Astrocyte of the cerebellum (primary cell): ENCODE measurements at regions not wholly inside any gene's neighbourhood (a gene's known extent, or its start where the extent isn't known, plus 50 kb on each side); places are given as distances from the start of the nearest gene placed in this dataset.

Experiments
- DNase-seq: peaks from one replicate; pipeline ENCODE4 v3.0.0-alpha.2; 2011; ENCODE audit warnings: low read depth
- H3K4me3 ChIP-seq: 2 replicates; pipeline ENCODE4 v1.5.1; 2011; ENCODE audit warnings: mild to moderate bottlenecking, low read depth, low read length, moderate library complexity
- in situ Hi-C: cut with HindIII; loops from 2 replicates; pipeline ENCODE4 v1.10.0; 2017; ENCODE audit warnings: low sequenced_read_pairs
- TF ChIP-seq, protein P1 (sequence below): IDR thresholded peaks from 2 replicates; pipeline ENCODE4 v1.5.1; 2012; ENCODE audit warnings: low read length, low read depth, moderate library complexity, mild to moderate bottlenecking; ENCODE audit errors: missing control alignments

DNA sequence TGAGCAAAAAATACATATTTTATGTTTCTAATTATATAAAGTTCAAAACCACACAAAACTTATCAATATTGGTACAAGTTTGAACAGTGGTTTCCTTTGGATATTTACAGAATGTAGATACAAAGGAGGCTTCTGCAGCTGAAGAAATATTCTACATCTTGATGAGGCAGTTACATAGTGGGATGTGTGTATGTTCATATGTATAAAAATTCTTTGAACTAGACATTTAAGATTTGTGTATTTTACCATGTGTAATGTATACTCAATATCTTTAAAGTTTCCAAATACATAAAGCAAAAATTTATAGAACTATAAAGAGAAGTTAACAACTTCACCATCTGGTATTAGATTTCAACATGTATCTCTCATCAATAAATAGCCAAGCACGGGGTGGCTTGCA lies 80.7 kb upstream of the TNFSF4 start:
- in situ Hi-C loops = no loop called here
- H3K4me3 ChIP-seq = no peak overlapping the region
- DNase-seq = no peak
- TF ChIP-seq, protein P1, sequence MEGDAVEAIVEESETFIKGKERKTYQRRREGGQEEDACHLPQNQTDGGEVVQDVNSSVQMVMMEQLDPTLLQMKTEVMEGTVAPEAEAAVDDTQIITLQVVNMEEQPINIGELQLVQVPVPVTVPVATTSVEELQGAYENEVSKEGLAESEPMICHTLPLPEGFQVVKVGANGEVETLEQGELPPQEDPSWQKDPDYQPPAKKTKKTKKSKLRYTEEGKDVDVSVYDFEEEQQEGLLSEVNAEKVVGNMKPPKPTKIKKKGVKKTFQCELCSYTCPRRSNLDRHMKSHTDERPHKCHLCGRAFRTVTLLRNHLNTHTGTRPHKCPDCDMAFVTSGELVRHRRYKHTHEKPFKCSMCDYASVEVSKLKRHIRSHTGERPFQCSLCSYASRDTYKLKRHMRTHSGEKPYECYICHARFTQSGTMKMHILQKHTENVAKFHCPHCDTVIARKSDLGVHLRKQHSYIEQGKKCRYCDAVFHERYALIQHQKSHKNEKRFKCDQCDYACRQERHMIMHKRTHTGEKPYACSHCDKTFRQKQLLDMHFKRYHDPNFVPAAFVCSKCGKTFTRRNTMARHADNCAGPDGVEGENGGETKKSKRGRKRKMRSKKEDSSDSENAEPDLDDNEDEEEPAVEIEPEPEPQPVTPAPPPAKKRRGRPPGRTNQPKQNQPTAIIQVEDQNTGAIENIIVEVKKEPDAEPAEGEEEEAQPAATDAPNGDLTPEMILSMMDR = no peak

DNA sequence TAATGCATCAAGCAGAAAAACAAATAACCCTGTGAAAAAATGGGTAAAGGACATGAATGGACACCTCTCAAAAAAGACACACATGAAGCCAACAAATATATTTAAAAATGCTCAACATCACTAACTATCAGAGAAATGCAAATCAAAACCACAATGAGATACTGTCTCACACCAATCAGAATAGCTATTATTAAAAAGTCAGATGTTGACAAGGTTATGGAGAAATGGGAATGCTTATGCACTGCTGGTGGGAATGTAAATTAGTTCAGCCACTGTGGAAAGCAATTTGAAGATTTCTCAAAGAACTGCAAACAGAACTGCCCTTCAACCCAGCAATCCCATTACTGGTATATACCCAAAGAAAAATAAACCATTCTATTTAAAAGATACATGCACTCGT lies 86.6 kb upstream of the TNFSF4 start:
- TF ChIP-seq, protein P1 = no peak
- no peak overlapping the region for H3K4me3 ChIP-seq
- in situ Hi-C loops = no loop called here
- DNase-seq = no peak

DNA sequence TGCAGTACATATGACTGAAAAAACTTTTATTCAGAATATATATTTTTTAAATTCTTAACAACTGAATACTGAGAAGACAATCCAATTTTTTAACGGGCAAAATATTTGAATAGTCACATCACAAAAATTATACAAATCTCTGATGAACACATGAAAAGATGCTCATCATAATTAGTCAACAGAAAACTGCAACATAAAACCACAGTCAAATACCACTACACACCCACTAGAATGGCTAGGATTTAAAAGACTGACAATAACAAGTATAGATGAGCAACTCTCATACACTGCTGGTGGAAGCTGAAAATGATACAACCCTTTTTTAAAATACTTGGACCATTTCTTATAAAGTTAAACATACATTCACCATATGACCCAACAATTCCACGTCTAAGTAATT lies 87.7 kb upstream of the TNFSF4 start:
- in situ Hi-C loops = no loop called here
- DNase-seq = no peak
- TF ChIP-seq, protein P1 = no peak
- H3K4me3 ChIP-seq = no peak overlapping the region

DNA sequence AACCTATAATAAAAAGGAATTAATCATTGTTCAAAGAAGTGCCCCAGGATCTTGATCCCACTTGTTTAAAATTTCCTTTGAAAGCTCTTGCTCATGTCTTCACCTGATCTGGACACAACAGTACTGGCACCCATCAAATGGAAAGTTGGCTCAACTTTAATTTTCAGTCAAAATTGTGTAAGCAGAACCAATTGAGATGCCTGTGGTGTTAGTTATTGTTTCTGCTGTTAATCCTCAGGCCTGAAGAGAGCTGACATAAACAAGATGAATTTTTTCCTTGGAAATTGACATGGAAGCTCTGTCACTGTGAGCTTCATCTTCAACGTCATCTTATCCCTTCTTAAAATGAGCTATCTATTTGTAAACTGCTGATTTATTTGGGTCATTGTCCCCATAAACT lies 88.3 kb upstream of the TNFSF4 start:
- TF ChIP-seq, protein P1 = no peak
- no peak overlapping the region for H3K4me3 ChIP-seq
- no peak for DNase-seq
- in situ Hi-C loops = no loop called here

DNA sequence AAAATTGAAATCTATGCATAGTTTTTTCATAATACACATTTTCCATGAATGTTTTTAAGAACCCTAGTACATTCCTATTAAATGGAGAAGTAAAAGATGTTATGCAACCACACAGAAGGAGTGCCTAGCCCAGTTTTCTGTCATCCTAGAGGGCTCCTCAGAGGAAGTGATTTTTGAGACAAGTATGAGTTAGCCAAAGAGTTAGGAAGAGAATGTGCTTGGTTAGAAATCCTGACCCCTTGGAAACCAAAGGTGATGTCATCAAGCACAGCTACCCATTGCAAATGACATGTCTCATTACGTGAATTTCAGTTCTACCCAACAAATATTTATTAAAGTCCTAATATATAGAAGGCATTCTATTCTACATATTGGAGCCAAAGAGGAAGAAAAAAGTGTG lies 88.9 kb upstream of the TNFSF4 start:
- TF ChIP-seq, protein P1 = no peak
- H3K4me3 ChIP-seq = no peak overlapping the region
- DNase-seq = no peak
- in situ Hi-C loops = no loop called here

DNA sequence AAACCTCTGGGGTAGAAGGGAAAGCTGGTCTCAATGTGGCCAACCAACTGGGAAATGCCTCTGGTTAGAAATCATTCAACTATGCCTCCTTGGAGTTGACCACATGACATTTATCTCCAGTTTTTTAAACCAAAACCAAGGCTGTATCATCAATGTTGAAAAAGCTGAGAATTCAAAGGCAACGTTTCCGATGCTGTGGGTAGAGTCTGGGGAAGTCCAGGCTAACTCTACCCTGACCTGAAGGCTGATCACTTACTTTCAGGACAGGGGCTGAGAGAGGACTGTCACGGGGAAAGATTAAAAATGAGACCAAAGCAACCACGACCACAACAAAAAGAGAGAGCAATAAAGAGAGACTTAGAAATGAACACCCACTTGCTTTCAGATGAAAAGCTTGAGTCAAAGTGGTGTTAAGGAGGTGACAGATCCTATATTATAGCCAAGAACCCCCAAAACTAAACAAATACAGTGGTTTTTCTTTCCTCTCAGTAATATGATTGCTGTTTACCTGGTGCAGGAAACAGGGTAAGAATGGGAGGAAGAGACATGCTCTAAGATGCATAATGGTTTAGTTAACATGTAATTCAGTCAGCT lies 90.8 kb upstream of the TNFSF4 start:
- in situ Hi-C loops = no loop called here
- H3K4me3 ChIP-seq = no peak overlapping the region
- TF ChIP-seq, protein P1 = no peak
- peak; percentile 6 for DNase-seq
